GM21737 (cell line): ENCODE measurements at regions not wholly inside any gene's neighbourhood (a gene's known extent, or its start where the extent isn't known, plus 50 kb on each side); places are given as distances from the start of the nearest gene placed in this dataset.
A peak's percentile ranks its signal among the peaks of the same experiment; 100 is the strongest.

Experiments used
- ATAC-seq: cut with Tn5 transposase; IDR thresholded peaks from one replicate; pipeline ENCODE4 v1.9.1; 2021; ENCODE audit warnings: mild to moderate bottlenecking, moderate library complexity; ENCODE audit not compliant: unreplicated experiment

DNA sequence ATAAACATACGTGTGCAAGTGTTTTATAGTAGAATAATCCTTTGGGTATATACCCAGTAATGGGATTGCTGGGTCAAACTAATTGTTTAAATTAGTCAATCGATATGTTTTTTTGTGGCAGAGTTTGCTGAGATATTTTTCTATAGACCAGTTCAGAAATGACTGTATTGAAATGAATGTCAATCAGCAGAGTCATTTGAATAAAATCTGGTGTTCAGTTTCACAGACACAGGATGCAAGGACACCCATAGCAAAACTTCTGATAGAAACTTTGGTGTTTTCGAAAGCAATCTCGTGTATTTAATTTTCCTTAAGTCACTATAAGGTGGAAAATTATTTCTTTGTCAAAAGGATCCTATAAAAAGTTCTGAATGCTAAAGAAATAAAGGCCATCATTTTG, 434.4 kb downstream of the RAP2B start:
- no peak for ATAC-seq

DNA sequence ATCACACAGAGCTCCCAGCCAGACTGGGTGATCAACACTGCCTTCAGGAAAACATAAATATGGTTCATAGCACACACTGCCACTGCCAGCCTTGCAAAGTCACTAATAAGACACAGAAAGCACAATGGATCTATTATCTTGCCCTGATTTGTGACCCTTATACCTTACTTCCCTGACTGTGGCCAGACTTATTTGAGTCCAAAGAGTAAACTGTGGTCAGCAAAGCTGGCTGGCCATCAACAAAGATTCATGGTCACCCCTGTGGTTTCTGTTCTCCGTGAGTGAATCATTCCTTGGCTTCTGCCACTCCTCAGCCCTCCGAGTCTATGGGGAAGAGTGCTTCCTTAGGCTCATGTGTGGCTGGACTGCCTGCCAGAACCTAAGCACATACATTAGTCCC, 437.7 kb downstream of the RAP2B start:
- no peak for ATAC-seq

DNA sequence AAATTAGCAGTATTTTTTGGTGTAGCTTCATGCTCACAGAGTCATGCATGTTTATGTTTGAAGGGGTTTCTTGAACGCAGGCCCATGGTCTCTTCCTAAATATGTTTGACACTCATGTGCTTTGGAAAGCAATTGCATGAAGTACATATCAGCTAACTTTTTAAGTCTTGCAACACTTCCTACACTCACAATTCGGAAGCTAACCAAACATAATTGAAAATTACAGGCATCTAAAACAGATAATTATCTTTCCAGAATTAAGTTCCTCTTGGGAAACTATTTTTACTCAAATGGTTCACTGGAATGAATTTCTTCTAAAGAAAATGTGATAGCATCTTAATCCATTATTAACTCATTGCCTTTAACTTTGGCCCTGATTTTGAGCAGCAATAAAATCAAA, 438.9 kb downstream of the RAP2B start:
- ATAC-seq: no peak

DNA sequence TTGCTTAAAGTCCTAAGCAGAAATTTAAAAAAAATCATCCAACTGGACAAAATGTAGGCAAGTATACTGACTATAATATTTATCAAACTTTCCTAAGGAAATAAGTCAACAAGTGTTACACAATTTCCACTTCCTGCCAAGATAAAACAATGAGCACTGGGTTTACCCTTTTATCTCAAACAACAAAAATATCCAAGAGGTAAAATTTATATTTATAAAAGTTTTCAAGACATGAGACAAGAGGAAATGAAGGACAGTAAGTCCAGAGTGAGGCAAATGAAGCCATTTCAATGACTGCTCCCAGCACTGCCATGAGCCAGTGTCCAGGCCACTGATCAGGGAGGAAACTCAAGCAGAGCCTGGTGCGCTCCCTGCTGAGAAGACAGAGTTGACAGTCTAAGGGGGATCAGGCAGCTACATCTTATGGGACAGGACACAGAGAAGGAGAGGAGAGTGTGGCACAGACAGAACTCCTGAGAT, 439.4 kb downstream of the RAP2B start:
- no peak for ATAC-seq

DNA sequence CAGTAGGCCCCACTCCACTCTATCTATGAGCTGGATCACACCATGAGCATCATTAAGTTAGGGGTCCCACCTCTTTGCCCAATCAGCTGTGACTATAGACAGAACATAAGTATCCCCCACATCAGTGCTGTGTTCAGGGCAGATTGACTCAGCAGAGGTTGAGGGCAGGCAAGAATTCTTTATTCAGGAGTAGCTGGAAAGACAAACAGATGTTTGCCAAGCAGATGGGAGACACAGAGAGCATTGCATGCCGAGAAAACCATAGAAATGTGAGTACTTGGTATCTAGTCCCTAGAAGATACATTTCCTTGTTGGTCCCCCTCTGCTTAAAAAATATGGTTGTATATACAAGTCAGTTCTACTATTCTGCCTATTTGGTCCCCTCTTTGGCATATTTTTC, 440.8 kb downstream of the RAP2B start:
- no peak for ATAC-seq

DNA sequence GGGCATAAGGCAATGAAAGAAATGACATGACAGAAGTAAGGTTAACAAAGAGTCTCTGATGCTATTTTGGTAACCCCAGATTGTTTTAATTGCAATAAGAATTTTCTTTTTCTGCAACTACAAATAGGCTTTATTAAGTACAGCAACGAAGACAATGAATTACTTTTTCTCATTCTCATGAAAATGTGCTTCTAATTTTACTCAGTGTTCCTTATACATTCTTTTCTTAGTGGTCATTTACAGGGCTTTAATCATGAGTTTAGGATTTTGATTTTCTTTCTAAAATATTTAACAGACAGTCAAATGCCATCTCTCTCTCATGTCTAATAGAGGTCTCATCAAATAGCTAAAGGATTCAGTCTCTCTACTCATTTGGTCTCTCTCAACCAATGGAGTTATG, 452.1 kb downstream of the RAP2B start:
- no peak for ATAC-seq

DNA sequence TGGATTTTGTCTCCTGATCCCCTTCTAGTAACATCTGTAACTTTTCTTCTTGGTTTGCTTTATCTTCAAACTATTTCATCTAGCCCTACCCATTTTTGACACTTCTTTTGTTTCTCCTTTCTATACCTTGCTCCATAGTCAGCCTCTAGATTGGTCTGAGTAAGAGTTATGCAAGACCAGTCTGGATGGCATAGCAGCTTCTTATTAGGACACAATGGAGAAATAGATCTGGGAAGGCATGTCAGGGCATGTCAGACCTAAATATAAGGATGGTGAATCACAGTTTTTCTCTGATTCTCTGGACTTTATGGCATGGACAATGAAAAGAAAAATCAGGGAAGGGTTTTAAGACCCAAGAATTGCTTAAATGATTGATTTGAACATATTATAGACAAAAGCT, 452.5 kb downstream of the RAP2B start:
- ATAC-seq: no peak

DNA sequence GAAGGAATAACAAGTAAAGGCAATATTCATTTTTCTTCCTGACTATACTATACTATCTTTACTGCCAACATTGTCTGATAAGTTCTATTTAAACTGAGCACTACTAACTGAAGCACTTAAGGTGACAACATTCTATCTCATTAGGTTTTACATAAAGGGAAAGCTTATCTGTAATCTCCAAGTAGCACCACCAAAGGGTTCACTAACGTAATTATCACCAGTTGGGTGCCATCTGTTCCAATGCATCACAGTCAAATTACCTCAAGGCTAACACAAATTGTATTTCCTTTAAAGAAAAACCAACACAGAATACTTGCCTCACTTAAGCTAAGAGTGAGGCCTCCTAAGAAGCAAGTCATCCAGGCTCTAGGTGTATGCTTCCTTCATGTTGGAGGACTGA, 453.8 kb downstream of the RAP2B start:
- no peak for ATAC-seq

DNA sequence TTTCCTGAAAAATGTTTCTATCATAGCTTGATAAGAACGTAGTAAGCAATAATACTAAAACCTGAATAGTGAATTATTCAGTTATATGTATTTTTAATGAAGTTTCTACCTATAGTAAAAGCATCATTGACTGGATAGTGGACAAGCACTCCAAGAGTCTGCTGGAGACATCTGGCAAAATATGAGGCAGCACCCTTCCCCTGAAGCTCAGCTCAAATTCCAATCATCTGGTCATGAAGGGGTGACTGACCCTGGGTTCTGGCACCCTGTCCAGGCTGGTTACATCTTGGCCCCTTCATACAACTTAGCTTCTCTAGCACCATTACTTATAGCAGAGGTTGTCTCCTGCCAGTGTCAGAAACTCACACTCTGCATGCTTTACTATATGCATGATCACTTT, 455.4 kb downstream of the RAP2B start:
- ATAC-seq: no peak

DNA sequence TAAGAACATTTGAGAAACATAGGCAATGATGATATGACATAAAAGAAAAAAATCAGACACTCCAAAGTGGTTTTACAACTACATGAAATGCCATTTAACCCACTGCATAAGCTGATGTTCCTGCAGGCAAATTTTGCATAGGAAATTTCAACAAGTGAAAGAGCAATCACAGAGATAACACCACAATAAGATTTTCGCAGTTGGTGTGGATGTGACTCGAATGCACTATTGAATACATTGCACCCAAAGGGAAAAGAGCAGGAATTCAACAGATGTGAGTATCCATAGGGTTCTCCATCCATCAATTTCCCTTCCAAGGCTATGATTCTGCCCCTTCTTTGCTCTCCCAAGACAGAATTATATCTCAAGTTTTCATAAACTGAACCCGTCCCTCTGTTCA, 456.1 kb downstream of the RAP2B start:
- ATAC-seq: no peak

DNA sequence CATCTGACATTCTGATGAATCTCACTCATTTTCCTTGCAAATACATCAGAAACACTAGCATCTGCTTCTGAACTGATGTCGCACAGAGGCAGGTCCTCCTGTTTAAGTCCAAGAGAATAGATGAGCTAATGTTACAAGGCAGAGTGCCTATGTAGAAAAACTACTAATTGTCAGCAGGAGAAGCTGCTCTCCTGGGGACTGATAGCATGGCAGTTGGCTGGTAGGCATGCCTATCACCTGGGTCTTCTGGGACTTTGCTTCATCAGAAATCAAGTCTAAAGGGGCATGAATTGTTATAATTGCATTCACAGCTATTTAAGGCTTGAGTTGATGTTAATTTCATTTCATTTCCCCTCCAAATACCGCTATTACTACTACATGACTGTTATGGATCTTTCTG, 457.2 kb downstream of the RAP2B start:
- no peak for ATAC-seq

DNA sequence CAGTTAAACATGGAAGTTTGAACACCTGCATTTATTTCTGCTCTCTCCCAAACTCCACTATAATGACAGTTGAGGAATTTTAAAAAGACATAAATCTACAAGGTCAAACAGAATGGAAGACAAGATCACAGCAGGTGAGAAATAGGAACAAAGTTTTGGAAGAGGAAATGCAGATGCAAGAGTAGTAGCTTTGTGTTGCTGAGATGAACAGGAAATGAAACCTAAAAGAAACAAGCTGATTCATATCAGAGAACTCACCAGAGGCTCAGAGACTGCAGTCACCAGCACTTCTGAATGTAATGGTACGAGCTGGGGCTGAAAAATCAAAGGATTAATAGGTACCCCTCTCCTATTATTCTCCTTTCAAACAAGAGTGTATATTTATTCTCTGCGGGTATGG, 459.9 kb downstream of the RAP2B start:
- peak; percentile 97 for ATAC-seq

DNA sequence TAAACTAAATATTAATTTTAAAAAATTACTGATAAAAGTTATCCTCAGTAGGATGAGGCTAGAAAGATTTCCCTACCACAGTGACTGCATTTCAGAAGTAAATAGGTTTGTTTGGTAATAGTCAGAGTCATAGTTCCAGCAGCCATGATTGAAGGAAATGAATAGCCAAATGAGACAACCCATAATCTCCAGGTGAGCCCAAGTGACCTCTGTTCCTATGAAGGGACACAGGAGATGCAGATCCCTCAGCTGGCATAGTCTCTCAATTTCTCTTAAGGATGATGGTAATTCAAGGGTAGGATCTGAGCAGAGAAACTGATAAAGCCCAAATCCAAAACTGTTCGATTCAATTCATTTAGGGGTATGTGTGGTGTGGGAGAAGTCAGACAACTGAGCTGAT, 461.8 kb downstream of the RAP2B start:
- no peak for ATAC-seq

DNA sequence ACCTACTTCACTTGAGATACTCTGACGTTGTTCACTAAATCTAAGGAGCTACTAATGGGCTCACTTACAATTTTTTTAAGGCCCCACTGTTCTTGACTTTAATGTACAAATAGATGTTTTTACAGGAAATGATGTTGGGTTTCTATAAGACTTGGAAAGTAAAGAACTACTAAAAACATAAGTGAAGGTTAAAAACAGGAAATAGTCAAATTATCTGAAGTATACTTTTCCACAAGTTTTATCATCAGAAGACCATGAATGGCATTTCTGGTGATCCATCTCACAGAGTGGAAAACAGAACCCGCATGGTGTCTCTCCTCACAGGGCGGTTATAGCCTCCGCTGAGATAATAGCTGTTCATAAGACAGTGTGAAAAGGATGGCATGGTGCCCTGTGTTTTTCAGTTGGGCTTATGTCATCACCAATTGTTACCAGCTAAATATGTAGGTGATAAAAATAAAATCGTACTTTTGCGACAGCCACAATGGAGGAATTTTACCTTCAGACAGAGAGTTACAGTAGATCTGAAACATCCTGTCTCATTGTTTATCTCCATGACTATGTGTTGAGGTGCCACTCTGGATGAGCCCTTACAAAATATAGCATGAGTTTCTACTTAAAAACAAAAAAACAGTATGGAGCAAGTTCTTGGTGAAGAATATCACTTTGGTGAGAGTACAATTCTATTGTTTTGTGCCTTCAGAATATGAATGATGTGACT, 462.4 kb downstream of the RAP2B start:
- no peak for ATAC-seq

DNA sequence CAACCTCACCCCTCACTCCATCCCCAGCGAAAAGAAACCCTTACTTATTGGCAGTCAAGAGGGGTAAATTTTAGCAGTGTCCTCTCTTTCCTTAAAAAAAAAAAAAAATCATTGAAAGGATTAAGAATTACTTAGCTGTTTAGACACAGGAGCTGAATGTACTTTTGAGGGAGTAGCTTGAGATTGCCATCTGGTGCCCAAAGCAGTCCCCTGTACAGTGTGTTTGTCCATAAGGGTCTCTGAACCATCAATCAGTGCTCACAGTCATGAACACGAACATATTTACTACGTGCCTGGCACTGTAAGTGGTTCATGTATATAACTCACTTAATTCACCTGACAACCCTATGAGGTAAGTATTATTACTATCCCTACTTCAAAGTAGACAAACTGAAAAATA, 463.5 kb downstream of the RAP2B start:
- ATAC-seq: no peak

DNA sequence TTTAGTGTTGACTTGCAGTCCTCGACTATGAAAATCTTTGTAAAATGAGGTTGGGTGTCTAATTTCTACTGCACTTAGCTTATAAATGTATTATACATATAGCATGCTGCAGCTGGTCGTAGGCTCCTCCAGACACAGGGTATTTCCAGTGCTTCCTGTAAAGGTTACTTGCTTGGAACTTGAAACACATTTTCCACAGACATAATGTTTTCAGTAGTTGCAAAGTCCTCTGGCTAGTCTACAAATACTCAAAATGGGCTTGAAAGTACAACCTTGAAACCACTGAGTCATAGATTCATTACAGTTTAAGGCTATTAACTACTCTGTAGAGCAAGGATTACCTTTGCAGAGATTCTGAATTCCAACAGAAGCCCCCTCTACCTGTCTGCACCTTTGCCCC, 464.1 kb downstream of the RAP2B start:
- no peak for ATAC-seq

DNA sequence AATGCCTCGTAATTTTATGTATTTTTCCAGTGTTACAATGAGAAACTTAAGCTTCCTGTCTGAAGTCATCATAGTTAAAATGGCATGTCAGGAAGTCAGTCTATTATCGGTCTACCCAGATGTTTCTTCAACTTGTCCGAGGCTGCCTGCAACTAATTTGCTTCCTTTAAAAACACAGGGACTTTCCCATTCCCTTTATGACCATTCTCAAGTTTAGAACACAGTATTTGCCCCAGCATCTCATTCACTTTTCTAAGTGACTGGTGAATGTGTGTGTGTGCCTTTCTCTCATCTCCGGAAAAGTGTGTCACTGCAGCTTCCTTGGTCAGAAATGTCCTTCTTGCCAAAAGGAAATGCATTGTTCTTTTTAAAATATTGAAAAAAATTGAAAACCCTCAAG, 466.6 kb downstream of the RAP2B start:
- no peak for ATAC-seq

DNA sequence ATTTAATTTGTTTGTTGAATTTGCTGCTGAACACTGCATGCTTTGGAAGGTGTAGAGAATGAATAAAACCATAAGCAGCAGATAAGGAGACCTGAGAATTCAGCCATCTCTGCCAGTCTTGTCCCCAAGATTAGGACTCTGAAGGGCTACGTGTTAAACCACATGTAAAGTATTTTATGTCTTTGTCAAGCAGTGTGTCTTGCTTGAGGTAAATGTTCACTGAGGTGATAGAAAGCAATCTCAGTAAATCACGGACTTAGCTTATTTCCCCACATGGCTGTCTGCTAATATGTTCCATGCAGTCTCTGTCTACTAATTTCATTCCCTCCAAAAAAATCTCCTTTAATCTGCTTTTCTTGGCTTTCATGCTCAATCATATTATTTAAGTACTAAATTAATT, 467.1 kb downstream of the RAP2B start:
- no peak for ATAC-seq

DNA sequence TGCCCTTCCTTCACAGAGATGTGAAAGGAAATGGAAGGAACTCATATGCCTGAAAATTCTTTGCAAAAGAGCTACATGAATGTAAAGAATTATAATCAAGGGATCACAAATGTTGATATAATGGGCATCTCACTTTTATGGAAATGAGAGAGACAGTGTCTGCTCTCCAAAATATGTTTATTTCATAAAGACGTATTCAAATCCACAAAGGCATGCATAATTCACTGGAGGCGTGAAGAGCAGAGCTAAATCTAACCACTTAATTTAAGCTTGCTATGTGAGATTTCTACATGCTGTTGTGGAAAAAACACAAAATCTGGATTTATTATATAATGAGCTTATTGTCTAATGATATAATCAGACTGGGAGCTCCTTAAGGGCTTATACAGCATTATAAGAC, 469.1 kb downstream of the RAP2B start:
- no peak for ATAC-seq

DNA sequence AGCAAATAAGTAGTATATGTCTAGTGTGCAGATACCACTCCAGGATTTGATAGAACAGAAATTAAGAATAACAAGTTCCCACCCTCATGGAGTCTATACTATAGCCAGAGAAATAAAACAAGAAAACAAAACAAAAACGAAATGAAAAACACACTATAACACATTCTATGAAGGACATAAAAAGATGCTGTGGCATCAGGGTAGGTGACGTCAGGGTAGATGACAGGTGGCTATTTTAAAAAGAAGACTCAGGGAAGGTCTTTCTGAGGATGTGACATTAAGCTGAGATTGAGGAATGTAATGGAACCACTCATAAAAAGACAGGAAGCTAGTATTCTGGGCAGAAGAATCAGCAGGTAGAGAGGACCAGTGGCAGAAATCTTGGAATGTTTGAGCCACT, 469.6 kb downstream of the RAP2B start:
- no peak for ATAC-seq

DNA sequence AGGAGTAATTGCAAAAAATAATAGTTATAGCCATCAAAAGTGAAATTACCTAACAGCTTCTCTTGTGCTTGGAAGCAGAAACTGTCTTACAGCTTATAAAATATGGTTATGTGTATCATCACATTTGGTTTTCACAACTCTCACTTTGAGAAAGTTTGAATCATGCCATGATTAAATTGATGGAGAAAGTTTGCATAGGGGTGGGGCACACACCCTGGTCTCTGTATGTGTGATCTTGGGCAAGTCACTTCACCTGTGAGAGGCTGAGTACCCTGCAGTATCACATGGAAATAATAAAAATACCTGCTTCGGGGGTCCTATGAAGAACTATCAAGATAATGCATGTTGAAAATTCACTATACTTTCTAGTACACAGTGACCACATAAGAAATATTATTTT, 471.4 kb downstream of the RAP2B start:
- ATAC-seq: no peak

DNA sequence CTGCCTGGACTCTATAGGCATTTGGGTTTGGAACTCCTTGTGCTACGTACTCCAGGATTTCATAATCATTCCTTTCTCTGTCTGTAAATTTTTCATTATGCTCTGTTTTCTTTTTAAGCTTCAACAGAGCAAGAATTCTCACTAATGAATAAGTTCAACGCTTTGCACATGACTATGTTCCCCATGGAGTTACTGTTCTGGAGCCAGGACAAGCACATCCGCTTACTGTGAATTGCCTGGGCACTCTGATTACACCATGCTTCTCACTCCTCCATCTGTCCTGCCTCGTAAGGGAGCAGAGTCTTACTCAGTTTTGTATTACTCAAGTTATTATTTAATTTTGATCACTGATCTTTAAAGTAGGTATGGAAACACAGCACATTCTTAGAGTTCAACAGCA, 472.7 kb downstream of the RAP2B start:
- ATAC-seq: no peak

DNA sequence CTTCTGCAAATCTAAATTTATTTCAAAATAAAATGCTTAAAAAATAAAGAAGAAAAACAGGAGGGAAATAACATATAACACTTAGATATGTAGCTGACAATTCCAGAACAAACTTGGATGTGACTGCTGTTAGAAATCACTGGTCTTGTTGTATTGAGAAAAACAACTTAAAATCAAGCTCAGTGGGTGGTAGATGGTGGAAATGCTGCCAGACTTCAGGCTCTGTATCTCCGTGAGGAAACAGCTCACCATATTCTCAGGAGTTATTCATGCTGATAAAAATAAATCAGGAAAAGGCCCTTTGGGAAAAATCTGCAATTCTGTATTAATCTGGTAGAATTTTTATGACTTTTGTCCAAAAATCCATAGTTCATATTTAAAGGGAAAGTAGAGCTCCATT, 477.6 kb downstream of the RAP2B start:
- ATAC-seq: no peak
